ENCODE measurements at regions not wholly inside any gene's neighbourhood (a gene's known extent, or its start where the extent isn't known, plus 50 kb on each side); places are given as distances from the start of the nearest gene placed in this dataset.

GRCh38 chrX:139044680-139045079, 333.2 kb upstream of the FGF13 start:
- TF ChIP-seq, protein P1, sequence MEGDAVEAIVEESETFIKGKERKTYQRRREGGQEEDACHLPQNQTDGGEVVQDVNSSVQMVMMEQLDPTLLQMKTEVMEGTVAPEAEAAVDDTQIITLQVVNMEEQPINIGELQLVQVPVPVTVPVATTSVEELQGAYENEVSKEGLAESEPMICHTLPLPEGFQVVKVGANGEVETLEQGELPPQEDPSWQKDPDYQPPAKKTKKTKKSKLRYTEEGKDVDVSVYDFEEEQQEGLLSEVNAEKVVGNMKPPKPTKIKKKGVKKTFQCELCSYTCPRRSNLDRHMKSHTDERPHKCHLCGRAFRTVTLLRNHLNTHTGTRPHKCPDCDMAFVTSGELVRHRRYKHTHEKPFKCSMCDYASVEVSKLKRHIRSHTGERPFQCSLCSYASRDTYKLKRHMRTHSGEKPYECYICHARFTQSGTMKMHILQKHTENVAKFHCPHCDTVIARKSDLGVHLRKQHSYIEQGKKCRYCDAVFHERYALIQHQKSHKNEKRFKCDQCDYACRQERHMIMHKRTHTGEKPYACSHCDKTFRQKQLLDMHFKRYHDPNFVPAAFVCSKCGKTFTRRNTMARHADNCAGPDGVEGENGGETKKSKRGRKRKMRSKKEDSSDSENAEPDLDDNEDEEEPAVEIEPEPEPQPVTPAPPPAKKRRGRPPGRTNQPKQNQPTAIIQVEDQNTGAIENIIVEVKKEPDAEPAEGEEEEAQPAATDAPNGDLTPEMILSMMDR (IDR thresholded peaks at IDR 0.05), result no peak
- TF ChIP-seq MAX (CRISPR knock-in tag; IDR thresholded peaks at IDR 0.05), result no peak
- TF ChIP-seq TEAD4 (CRISPR knock-in tag; IDR thresholded peaks at IDR 0.05), result no peak
- TF ChIP-seq, protein P2, sequence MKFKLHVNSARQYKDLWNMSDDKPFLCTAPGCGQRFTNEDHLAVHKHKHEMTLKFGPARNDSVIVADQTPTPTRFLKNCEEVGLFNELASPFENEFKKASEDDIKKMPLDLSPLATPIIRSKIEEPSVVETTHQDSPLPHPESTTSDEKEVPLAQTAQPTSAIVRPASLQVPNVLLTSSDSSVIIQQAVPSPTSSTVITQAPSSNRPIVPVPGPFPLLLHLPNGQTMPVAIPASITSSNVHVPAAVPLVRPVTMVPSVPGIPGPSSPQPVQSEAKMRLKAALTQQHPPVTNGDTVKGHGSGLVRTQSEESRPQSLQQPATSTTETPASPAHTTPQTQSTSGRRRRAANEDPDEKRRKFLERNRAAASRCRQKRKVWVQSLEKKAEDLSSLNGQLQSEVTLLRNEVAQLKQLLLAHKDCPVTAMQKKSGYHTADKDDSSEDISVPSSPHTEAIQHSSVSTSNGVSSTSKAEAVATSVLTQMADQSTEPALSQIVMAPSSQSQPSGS (CRISPR knock-in tag; IDR thresholded peaks at IDR 0.05; ENCODE audit: borderline replicate concordance, low read depth), result no peak
- no peak for TF ChIP-seq ZNF532 (CRISPR knock-in tag; IDR thresholded peaks at IDR 0.05; ENCODE audit: borderline replicate concordance)
- TF ChIP-seq, protein P3, sequence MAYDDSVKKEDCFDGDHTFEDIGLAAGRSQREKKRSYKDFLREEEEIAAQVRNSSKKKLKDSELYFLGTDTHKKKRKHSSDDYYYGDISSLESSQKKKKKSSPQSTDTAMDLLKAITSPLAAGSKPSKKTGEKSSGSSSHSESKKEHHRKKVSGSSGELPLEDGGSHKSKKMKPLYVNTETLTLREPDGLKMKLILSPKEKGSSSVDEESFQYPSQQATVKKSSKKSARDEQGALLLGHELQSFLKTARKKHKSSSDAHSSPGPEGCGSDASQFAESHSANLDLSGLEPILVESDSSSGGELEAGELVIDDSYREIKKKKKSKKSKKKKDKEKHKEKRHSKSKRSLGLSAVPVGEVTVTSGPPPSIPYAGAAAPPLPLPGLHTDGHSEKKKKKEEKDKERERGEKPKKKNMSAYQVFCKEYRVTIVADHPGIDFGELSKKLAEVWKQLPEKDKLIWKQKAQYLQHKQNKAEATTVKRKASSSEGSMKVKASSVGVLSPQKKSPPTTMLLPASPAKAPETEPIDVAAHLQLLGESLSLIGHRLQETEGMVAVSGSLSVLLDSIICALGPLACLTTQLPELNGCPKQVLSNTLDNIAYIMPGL (CRISPR knock-in tag; IDR thresholded peaks at IDR 0.05), result no peak
- no peak for TF ChIP-seq USF2 (CRISPR knock-in tag; IDR thresholded peaks at IDR 0.05)
- no peak for TF ChIP-seq CREB1 (CRISPR knock-in tag; IDR thresholded peaks at IDR 0.05)

Data from WTC11 (cell line).